ENCODE measurements at regions not wholly inside any gene's neighbourhood (a gene's known extent, or its start where the extent isn't known, plus 50 kb on each side); places are given as distances from the start of the nearest gene placed in this dataset.

- no peaks in the 10 kb centered on the region for H3K27me3 ChIP-seq (ENCODE audit: control insufficient read depth in 1 of 2, insufficient read depth in 2 of 2, low read length in 2 of 2)
- no peaks in the 10 kb centered on the region for H3K4me1 ChIP-seq (ENCODE audit: control insufficient read depth in 2 of 2, insufficient read depth in 2 of 2, low read length in 1 of 2)
- no peaks in the 10 kb centered on the region for H3K36me3 ChIP-seq (ENCODE audit: control insufficient read depth in 2 of 2, insufficient read depth in 2 of 2, low read length in 1 of 2)
- no peak overlapping the region for H3K4me3 ChIP-seq (ENCODE audit: low read depth in 1 of 2, low read length in 2 of 2)
- H3K27ac ChIP-seq (ENCODE audit: low read depth in 2 of 2, low read length in 1 of 2), result no peak overlapping the region
- H3K9me3 ChIP-seq (ENCODE audit: control insufficient read depth in 2 of 2, insufficient read depth in 1 of 2, low read depth in 1 of 2, low read length in 1 of 2), result no peaks in the 10 kb centered on the region
These were observed 645.2 kb downstream of the MED13L start for GRCh38 chr12:115632308-115632707.

DNA sequence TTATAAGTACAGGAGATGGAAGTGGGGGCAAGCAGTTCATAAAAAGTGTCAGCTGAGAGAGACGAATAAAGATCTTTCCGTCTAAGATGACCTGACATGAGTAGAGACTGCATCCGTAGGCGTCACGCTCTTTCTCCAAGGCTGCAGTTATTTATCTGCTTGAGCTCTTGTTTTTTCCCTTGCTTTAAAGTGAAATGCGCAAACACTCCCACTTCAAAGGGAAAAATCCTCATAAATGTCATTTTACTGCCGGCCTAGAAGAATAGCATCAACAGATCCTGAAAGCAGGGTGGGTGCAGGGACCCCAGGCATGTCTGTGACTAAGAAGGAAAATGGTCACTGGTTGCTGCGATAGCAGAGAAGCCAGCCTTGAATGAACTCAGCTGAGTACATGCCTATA, 647.4 kb downstream of the MED13L start:
- no peak overlapping the region for H3K4me3 ChIP-seq (ENCODE audit: low read depth in 1 of 2, low read length in 2 of 2)
- H3K4me1 ChIP-seq (ENCODE audit: control insufficient read depth in 2 of 2, insufficient read depth in 2 of 2, low read length in 1 of 2), result no peaks in the 10 kb centered on the region
- no peaks in the 10 kb centered on the region for H3K9me3 ChIP-seq (ENCODE audit: control insufficient read depth in 2 of 2, insufficient read depth in 1 of 2, low read depth in 1 of 2, low read length in 1 of 2)
- 76 to 84% methylated on average over 8 of the region's 8 CpGs for WGBS, 2 donors
- H3K27ac ChIP-seq (ENCODE audit: low read depth in 2 of 2, low read length in 1 of 2), result no peak overlapping the region
- H3K27me3 ChIP-seq (ENCODE audit: control insufficient read depth in 1 of 2, insufficient read depth in 2 of 2, low read length in 2 of 2), result no peaks in the 10 kb centered on the region
- H3K36me3 ChIP-seq (ENCODE audit: control insufficient read depth in 2 of 2, insufficient read depth in 2 of 2, low read length in 1 of 2), result no peaks in the 10 kb centered on the region

GRCh38 chr12:115626210-115626609, 651.3 kb downstream of the MED13L start:
- Histone ChIP-seq H3K27ac (ENCODE audit: low read depth in 2 of 2, low read length in 1 of 2) (no peak overlapping the region), H3K4me3 (ENCODE audit: low read depth in 1 of 2, low read length in 2 of 2) (no peak overlapping the region), H3K36me3 (ENCODE audit: control insufficient read depth in 2 of 2, insufficient read depth in 2 of 2, low read length in 1 of 2) (no peaks in the 10 kb centered on the region), H3K4me1 (ENCODE audit: control insufficient read depth in 2 of 2, insufficient read depth in 2 of 2, low read length in 1 of 2) (no peaks in the 10 kb centered on the region), H3K27me3 (ENCODE audit: control insufficient read depth in 1 of 2, insufficient read depth in 2 of 2, low read length in 2 of 2) (peaks cover 0 to 4% of the 10 kb centered on the region in 2 donors), H3K9me3 (ENCODE audit: control insufficient read depth in 2 of 2, insufficient read depth in 1 of 2, low read depth in 1 of 2, low read length in 1 of 2) (no peaks in the 10 kb centered on the region)
- WGBS, 2 donors, result 62 to 81% methylated on average over 3 of the region's 3 CpGs

GRCh38 chr12:115623764-115624334, 653.6 kb downstream of the MED13L start:
- H3K4me3 ChIP-seq (ENCODE audit: low read depth in 1 of 2, low read length in 2 of 2), result no peak overlapping the region
- no peak overlapping the region for H3K27ac ChIP-seq (ENCODE audit: low read depth in 2 of 2, low read length in 1 of 2)
- no peaks in the 10 kb centered on the region for H3K36me3 ChIP-seq (ENCODE audit: control insufficient read depth in 2 of 2, insufficient read depth in 2 of 2, low read length in 1 of 2)

GRCh38 chr12:115623275-115623674, 654.2 kb downstream of the MED13L start:
- Histone ChIP-seq H3K27me3 (ENCODE audit: control insufficient read depth in 1 of 2, insufficient read depth in 2 of 2, low read length in 2 of 2) (peaks cover 0 to 4% of the 10 kb centered on the region in 2 donors), H3K9me3 (ENCODE audit: control insufficient read depth in 2 of 2, insufficient read depth in 1 of 2, low read depth in 1 of 2, low read length in 1 of 2) (peaks cover 0 to 5% of the 10 kb centered on the region in 2 donors), H3K4me3 (ENCODE audit: low read depth in 1 of 2, low read length in 2 of 2) (no peak overlapping the region), H3K36me3 (ENCODE audit: control insufficient read depth in 2 of 2, insufficient read depth in 2 of 2, low read length in 1 of 2) (no peaks in the 10 kb centered on the region), H3K4me1 (ENCODE audit: control insufficient read depth in 2 of 2, insufficient read depth in 2 of 2, low read length in 1 of 2) (no peaks in the 10 kb centered on the region), H3K27ac (ENCODE audit: low read depth in 2 of 2, low read length in 1 of 2) (no peak overlapping the region)
- 83 to 84% methylated on average over 5 of the region's 5 CpGs for WGBS, 2 donors

More at GRCh38 chr12:115623764-115624334, 653.6 kb downstream of the MED13L start:
- Histone ChIP-seq H3K9me3 (ENCODE audit: control insufficient read depth in 2 of 2, insufficient read depth in 1 of 2, low read depth in 1 of 2, low read length in 1 of 2) (peaks cover 0 to 5% of the 10 kb centered on the region in 2 donors), H3K4me1 (ENCODE audit: control insufficient read depth in 2 of 2, insufficient read depth in 2 of 2, low read length in 1 of 2) (no peaks in the 10 kb centered on the region), H3K27me3 (ENCODE audit: control insufficient read depth in 1 of 2, insufficient read depth in 2 of 2, low read length in 2 of 2) (peaks cover 0 to 4% of the 10 kb centered on the region in 2 donors)
- 33 to 41% methylated on average over 18 of the region's 18 CpGs for WGBS, 2 donors

DNA sequence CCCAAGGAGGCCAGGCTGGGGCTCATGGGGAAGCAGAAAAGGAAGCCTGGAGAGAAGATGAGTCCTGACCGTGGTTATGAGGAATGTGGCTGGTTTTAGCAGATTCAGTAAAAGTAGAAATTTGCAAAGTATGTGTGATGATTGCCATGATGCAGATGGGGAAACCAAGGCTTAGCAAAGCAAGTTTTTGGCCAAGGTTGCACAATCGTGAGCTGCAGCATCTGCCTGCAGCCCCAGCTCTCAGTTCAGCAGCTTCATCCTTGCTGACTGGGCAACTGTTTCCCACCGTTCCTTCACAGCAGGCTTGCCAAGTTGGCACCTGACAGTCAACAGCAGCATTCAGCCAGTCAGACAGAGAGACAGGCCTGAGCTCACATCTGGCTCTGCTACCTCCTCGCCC, 656.7 kb downstream of the MED13L start:
- H3K27ac ChIP-seq (ENCODE audit: low read depth in 2 of 2, low read length in 1 of 2), result no peak overlapping the region
- 65 to 70% methylated on average over 4 of the region's 4 CpGs for WGBS, 2 donors
- H3K36me3 ChIP-seq (ENCODE audit: control insufficient read depth in 2 of 2, insufficient read depth in 2 of 2, low read length in 1 of 2), result no peaks in the 10 kb centered on the region
- H3K9me3 ChIP-seq (ENCODE audit: control insufficient read depth in 2 of 2, insufficient read depth in 1 of 2, low read depth in 1 of 2, low read length in 1 of 2), result peaks cover 0 to 5% of the 10 kb centered on the region in 2 donors
- no peak overlapping the region for H3K4me3 ChIP-seq (ENCODE audit: low read depth in 1 of 2, low read length in 2 of 2)
- no peaks in the 10 kb centered on the region for H3K4me1 ChIP-seq (ENCODE audit: control insufficient read depth in 2 of 2, insufficient read depth in 2 of 2, low read length in 1 of 2)
- peaks cover 0 to 4% of the 10 kb centered on the region in 2 donors for H3K27me3 ChIP-seq (ENCODE audit: control insufficient read depth in 1 of 2, insufficient read depth in 2 of 2, low read length in 2 of 2)

- Histone ChIP-seq H3K4me1 (ENCODE audit: control insufficient read depth in 2 of 2, insufficient read depth in 2 of 2, low read length in 1 of 2) (no peaks in the 10 kb centered on the region), H3K4me3 (ENCODE audit: low read depth in 1 of 2, low read length in 2 of 2) (no peak overlapping the region), H3K27ac (ENCODE audit: low read depth in 2 of 2, low read length in 1 of 2) (no peak overlapping the region), H3K36me3 (ENCODE audit: control insufficient read depth in 2 of 2, insufficient read depth in 2 of 2, low read length in 1 of 2) (no peaks in the 10 kb centered on the region), H3K27me3 (ENCODE audit: control insufficient read depth in 1 of 2, insufficient read depth in 2 of 2, low read length in 2 of 2) (peaks cover 0 to 4% of the 10 kb centered on the region in 2 donors), H3K9me3 (ENCODE audit: control insufficient read depth in 2 of 2, insufficient read depth in 1 of 2, low read depth in 1 of 2, low read length in 1 of 2) (peaks cover 0 to 5% of the 10 kb centered on the region in 2 donors)
- WGBS, 2 donors, result 48 to 80% methylated on average over 3 of the region's 3 CpGs
These were observed 657.6 kb downstream of the MED13L start for GRCh38 chr12:115619889-115620288.

GRCh38 chr12:115619061-115619460, 658.4 kb downstream of the MED13L start:
- Histone ChIP-seq H3K9me3 (ENCODE audit: control insufficient read depth in 2 of 2, insufficient read depth in 1 of 2, low read depth in 1 of 2, low read length in 1 of 2) (peaks cover 0 to 5% of the 10 kb centered on the region in 2 donors), H3K4me3 (ENCODE audit: low read depth in 1 of 2, low read length in 2 of 2) (no peak overlapping the region), H3K27me3 (ENCODE audit: control insufficient read depth in 1 of 2, insufficient read depth in 2 of 2, low read length in 2 of 2) (peaks cover 0 to under 1% of the 10 kb centered on the region in 2 donors), H3K27ac (ENCODE audit: low read depth in 2 of 2, low read length in 1 of 2) (no peak overlapping the region), H3K4me1 (ENCODE audit: control insufficient read depth in 2 of 2, insufficient read depth in 2 of 2, low read length in 1 of 2) (no peaks in the 10 kb centered on the region), H3K36me3 (ENCODE audit: control insufficient read depth in 2 of 2, insufficient read depth in 2 of 2, low read length in 1 of 2) (no peaks in the 10 kb centered on the region)
- WGBS, 2 donors, result 69 to 74% methylated on average over 6 of the region's 6 CpGs

DNA sequence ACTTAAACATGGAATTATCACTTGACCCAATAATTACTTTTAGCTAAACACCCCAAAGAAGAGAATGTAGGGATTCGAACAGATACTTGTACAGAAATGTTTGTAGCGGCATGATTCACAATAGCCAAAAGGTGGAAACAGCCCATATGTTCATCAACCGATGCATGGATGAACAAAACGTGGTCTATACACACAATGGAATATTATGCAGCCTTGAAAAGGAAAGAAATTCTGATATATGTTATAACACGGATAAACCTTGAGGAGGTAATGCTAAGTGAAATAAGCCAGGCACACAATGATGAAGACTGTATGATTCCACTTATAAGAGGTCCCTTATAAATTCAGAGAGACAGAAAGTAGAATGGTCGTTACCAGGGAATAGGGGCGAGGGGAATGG, 659.4 kb downstream of the MED13L start:
- Histone ChIP-seq H3K27me3 (ENCODE audit: control insufficient read depth in 1 of 2, insufficient read depth in 2 of 2, low read length in 2 of 2) (no peaks in the 10 kb centered on the region), H3K27ac (ENCODE audit: low read depth in 2 of 2, low read length in 1 of 2) (no peak overlapping the region), H3K4me1 (ENCODE audit: control insufficient read depth in 2 of 2, insufficient read depth in 2 of 2, low read length in 1 of 2) (no peaks in the 10 kb centered on the region), H3K36me3 (ENCODE audit: control insufficient read depth in 2 of 2, insufficient read depth in 2 of 2, low read length in 1 of 2) (no peaks in the 10 kb centered on the region), H3K9me3 (ENCODE audit: control insufficient read depth in 2 of 2, insufficient read depth in 1 of 2, low read depth in 1 of 2, low read length in 1 of 2) (peaks cover 0 to 5% of the 10 kb centered on the region in 2 donors), H3K4me3 (ENCODE audit: low read depth in 1 of 2, low read length in 2 of 2) (no peak overlapping the region)
- 92 to 96% methylated on average over 7 of the region's 7 CpGs for WGBS, 2 donors

GRCh38 chr12:115617391-115617790, 660.1 kb downstream of the MED13L start:
- H3K4me1 ChIP-seq (ENCODE audit: control insufficient read depth in 2 of 2, insufficient read depth in 2 of 2, low read length in 1 of 2), result no peaks in the 10 kb centered on the region
- H3K27ac ChIP-seq (ENCODE audit: low read depth in 2 of 2, low read length in 1 of 2), result no peak overlapping the region
- no peaks in the 10 kb centered on the region for H3K36me3 ChIP-seq (ENCODE audit: control insufficient read depth in 2 of 2, insufficient read depth in 2 of 2, low read length in 1 of 2)
- WGBS, 2 donors, result 87 to 92% methylated on average over 7 of the region's 7 CpGs
- no peak overlapping the region for H3K4me3 ChIP-seq (ENCODE audit: low read depth in 1 of 2, low read length in 2 of 2)
- H3K27me3 ChIP-seq (ENCODE audit: control insufficient read depth in 1 of 2, insufficient read depth in 2 of 2, low read length in 2 of 2), result no peaks in the 10 kb centered on the region
- H3K9me3 ChIP-seq (ENCODE audit: control insufficient read depth in 2 of 2, insufficient read depth in 1 of 2, low read depth in 1 of 2, low read length in 1 of 2), result peaks cover 0 to 5% of the 10 kb centered on the region in 2 donors
